Breast epithelium (tissue), 4 donors: ENCODE measurements at regions not wholly inside any gene's neighbourhood (a gene's known extent, or its start where the extent isn't known, plus 50 kb on each side); places are given as distances from the start of the nearest gene placed in this dataset.

ENCODE experiments used
- DNase-seq, 2 donors: peaks; one replicate each; pipeline ENCODE4 v3.0.0-alpha.2; 2019; ENCODE audit warnings: low spot score in 2 of 2
- H3K27ac ChIP-seq, 2 donors: fragments of 200-600 bp; sonication (generic) in 1 of 2; one replicate each; pipeline ENCODE4 v1.5.1; 2016 to 2019; ENCODE audit warnings: mild to moderate bottlenecking in 1 of 2
- H3K27me3 ChIP-seq, 2 donors: fragments of 200-600 bp; sonication (generic) in 1 of 2; one replicate each; pipeline versions ENCODE4 v1.5.1 to v1.6.0; 2017 to 2019; ENCODE audit warnings: control low read depth in 1 of 2, mild to moderate bottlenecking in 1 of 2
- H3K36me3 ChIP-seq: fragments of 200-600 bp; one replicate; pipeline ENCODE4 v1.5.1; 2019
- H3K4me1 ChIP-seq, 2 donors: fragments of 200-600 bp; sonication (generic); one replicate each; pipeline ENCODE4 v1.5.1; 2016 to 2019; ENCODE audit warnings: control low read depth in 1 of 2
- H3K4me3 ChIP-seq, 3 donors: fragments of 200-600 bp; sonication (generic); 1 replicate in 2 of 3; 2 replicates in 1 of 3; pipeline ENCODE4 v1.5.1; 2016 to 2019; ENCODE audit warnings: mild to moderate bottlenecking in 3 of 3, moderate library complexity in 2 of 3
- H3K9me3 ChIP-seq, 2 donors: fragments of 200-600 bp; sonication (generic) in 1 of 2; one replicate each; pipeline ENCODE4 v1.5.1; 2016 to 2019; ENCODE audit warnings: control low read depth in 1 of 2
- CTCF ChIP-seq, 3 donors: fragments of 450-650 bp; IDR thresholded peaks; one replicate each; pipeline ENCODE4 v1.5.1; 2016 to 2017; ENCODE audit warnings: antibody characterized with exemption in 3 of 3, mild to moderate bottlenecking in 3 of 3, moderate library complexity in 3 of 3
- POLR2A ChIP-seq: fragments of 450-650 bp; IDR thresholded peaks from one replicate; pipeline ENCODE4 v1.6.1; 2016; ENCODE audit warnings: antibody characterized with exemption, mild to moderate bottlenecking, moderate library complexity
- POLR2AphosphoS5 ChIP-seq, 3 donors: sonication (generic); formaldehyde crosslinking; IDR thresholded peaks; one replicate each; pipeline ENCODE4 v1.6.1; 2017; ENCODE audit warnings: antibody characterized with exemption in 3 of 3
- intact Hi-C: fragments of 100-400 bp; cut with DNase I; formaldehyde crosslinking; loops from one replicate; pipeline ENCODE4 v1.15.1; 2023; ENCODE audit warnings: low total_unique reads

GRCh38 chr18:73954268-73954667, 193.4 kb downstream of the FBXO15 start:
- Histone ChIP-seq H3K4me1 (no peaks in the 10 kb centered on the region), H3K36me3 (no peaks in the 10 kb centered on the region), H3K27me3 (peaks cover 0 to 7% of the 10 kb centered on the region in 2 donors), H3K27ac (no peak overlapping the region), H3K9me3 (no peaks in the 10 kb centered on the region), H3K4me3 (no peak overlapping the region)
- intact Hi-C loops: no loop called here
- TF ChIP-seq CTCF (IDR thresholded peaks at IDR 0.05) (no peak), POLR2A (no peak), POLR2AphosphoS5 (IDR thresholded peaks at IDR 0.05) (no peak)
- no peak for DNase-seq

GRCh38 chr18:73952296-73952946, 195.2 kb downstream of the FBXO15 start:
- Histone ChIP-seq H3K9me3 (no peaks in the 10 kb centered on the region), H3K27ac (no peak overlapping the region), H3K36me3 (no peaks in the 10 kb centered on the region), H3K4me3 (no peak overlapping the region), H3K4me1 (no peaks in the 10 kb centered on the region), H3K27me3 (no peaks in the 10 kb centered on the region)
- intact Hi-C loops: no loop called here
- no peak for DNase-seq
- TF ChIP-seq POLR2AphosphoS5 (IDR thresholded peaks at IDR 0.05) (no peak), CTCF (IDR thresholded peaks at IDR 0.05) (no peak), POLR2A (no peak)

GRCh38 chr18:73950116-73950700, 197.4 kb downstream of the FBXO15 start:
- no peak overlapping the region for H3K4me3 ChIP-seq
- H3K27me3 ChIP-seq: no peaks in the 10 kb centered on the region
- H3K36me3 ChIP-seq: no peaks in the 10 kb centered on the region
- TF ChIP-seq CTCF (IDR thresholded peaks at IDR 0.05): no peak
- TF ChIP-seq POLR2AphosphoS5 (IDR thresholded peaks at IDR 0.05): no peak
- TF ChIP-seq POLR2A: no peak
- no peaks in the 10 kb centered on the region for H3K9me3 ChIP-seq
- no peaks in the 10 kb centered on the region for H3K4me1 ChIP-seq
- intact Hi-C loops: no loop called here
- H3K27ac ChIP-seq: no peak overlapping the region
- no peak for DNase-seq

- intact Hi-C loops: no loop called here
- Histone ChIP-seq H3K4me3 (no peak overlapping the region), H3K9me3 (no peaks in the 10 kb centered on the region), H3K27ac (no peak overlapping the region), H3K27me3 (no peaks in the 10 kb centered on the region), H3K4me1 (no peaks in the 10 kb centered on the region), H3K36me3 (no peaks in the 10 kb centered on the region)
- no peak for DNase-seq
- TF ChIP-seq POLR2A: no peak
- TF ChIP-seq CTCF (IDR thresholded peaks at IDR 0.05): no peak
These were observed 199.1 kb downstream of the FBXO15 start for GRCh38 chr18:73948497-73948896.

- Histone ChIP-seq H3K36me3 (no peaks in the 10 kb centered on the region), H3K4me3 (no peak overlapping the region), H3K27me3 (no peaks in the 10 kb centered on the region), H3K9me3 (no peaks in the 10 kb centered on the region), H3K4me1 (no peaks in the 10 kb centered on the region), H3K27ac (no peak overlapping the region)
- intact Hi-C loops: no loop called here
- TF ChIP-seq POLR2A: no peak
- no peak for DNase-seq
These were observed 199.6 kb downstream of the FBXO15 start for GRCh38 chr18:73948084-73948483.
